NK-92 (cell line): ENCODE measurements at regions not wholly inside any gene's neighbourhood (a gene's known extent, or its start where the extent isn't known, plus 50 kb on each side); places are given as distances from the start of the nearest gene placed in this dataset.

Experiments
- DNase-seq: peaks from one replicate; lab custom pipeline; 2025; ENCODE audit not compliant: unreplicated experiment; lab: John Stamatoyannopoulos, UW

- DNase-seq = no peak
These were observed 208.4 kb downstream of the MYLK4 start for GRCh38 chr6:2542101-2542857.

GRCh38 chr6:2536451-2536850 is 214.3 kb downstream of the MYLK4 start:
- no peak for DNase-seq

- no peak for DNase-seq
These were observed 215.2 kb downstream of the MYLK4 start for GRCh38 chr6:2535506-2535905.

GRCh38 chr6:2534406-2535042 is 216.2 kb downstream of the MYLK4 start:
- DNase-seq = no peak

- no peak for DNase-seq
These were observed 219.1 kb downstream of the MYLK4 start for GRCh38 chr6:2531426-2532215.

GRCh38 chr6:2529211-2529719 is 221.5 kb downstream of the MYLK4 start:
- no peak for DNase-seq

- DNase-seq = no peak
These were observed 222.6 kb downstream of the MYLK4 start for GRCh38 chr6:2528156-2528555.

GRCh38 chr6:2526766-2527165 is 224.0 kb downstream of the MYLK4 start:
- no peak for DNase-seq

- no peak for DNase-seq
These were observed 226.6 kb downstream of the MYLK4 start for GRCh38 chr6:2524090-2524489.

- DNase-seq = no peak
These were observed 227.7 kb downstream of the MYLK4 start for GRCh38 chr6:2523061-2523460.

GRCh38 chr6:2522521-2522920 is 228.2 kb downstream of the MYLK4 start:
- DNase-seq = no peak

GRCh38 chr6:2517855-2518473 is 232.8 kb downstream of the MYLK4 start:
- DNase-seq = no peak

GRCh38 chr6:2517401-2517800 is 233.3 kb downstream of the MYLK4 start:
- DNase-seq = no peak

GRCh38 chr6:2516059-2516458 is 234.7 kb downstream of the MYLK4 start:
- DNase-seq = no peak

- DNase-seq = no peak
These were observed 235.7 kb downstream of the MYLK4 start for GRCh38 chr6:2514965-2515543.

- DNase-seq = no peak
These were observed 237.9 kb downstream of the MYLK4 start for GRCh38 chr6:2512802-2513201.

GRCh38 chr6:2510316-2510715 is 240.4 kb downstream of the MYLK4 start:
- no peak for DNase-seq

- DNase-seq = no peak
These were observed 241.0 kb downstream of the MYLK4 start for GRCh38 chr6:2509711-2510110.

- no peak for DNase-seq
These were observed 242.7 kb downstream of the MYLK4 start for GRCh38 chr6:2508071-2508470.

- DNase-seq = no peak
These were observed 243.1 kb downstream of the MYLK4 start for GRCh38 chr6:2507521-2508037.

- DNase-seq = no peak
These were observed 243.7 kb downstream of the MYLK4 start for GRCh38 chr6:2507016-2507415.
